ENCODE measurements at regions not wholly inside any gene's neighbourhood (a gene's known extent, or its start where the extent isn't known, plus 50 kb on each side); places are given as distances from the start of the nearest gene placed in this dataset.

GRCh38 chr3:61414456-61414855 lies 146.9 kb upstream of the PTPRG start:
- intact Hi-C loops (cut with DNase I; ENCODE audit: low total_unique reads) = no loop called here
- TF ChIP-seq EP300 (IDR thresholded peaks at IDR 0.05) (no peak), CTCF (IDR thresholded peaks at IDR 0.05) (no peak), POLR2AphosphoS5 (IDR thresholded peaks at IDR 0.05) (no peak), POLR2A (IDR thresholded peaks at IDR 0.05) (no peak)
- Histone ChIP-seq H3K27ac (no peak overlapping the region), H3K4me3 (no peak overlapping the region), H3K4me1 (no peaks in the 10 kb centered on the region), H3K9me3 (no peaks in the 10 kb centered on the region), H3K36me3 (no peaks in the 10 kb centered on the region), H3K27me3 (no peaks in the 10 kb centered on the region)
- 75 to 84% (median 82%) methylated on average over 4 of the region's 4 CpGs for WGBS, 5 donors
- no peak for DNase-seq

- intact Hi-C loops (cut with DNase I; ENCODE audit: low total_unique reads) = no loop called here
- Histone ChIP-seq H3K4me1 (no peaks in the 10 kb centered on the region), H3K27me3 (no peaks in the 10 kb centered on the region), H3K4me3 (no peak overlapping the region), H3K36me3 (no peaks in the 10 kb centered on the region), H3K9me3 (no peaks in the 10 kb centered on the region), H3K27ac (no peak overlapping the region)
- no peak for DNase-seq
- 57 to 89% (median 69%) methylated on average over 2 of the region's 2 CpGs for WGBS, 5 donors
- TF ChIP-seq POLR2AphosphoS5 (IDR thresholded peaks at IDR 0.05) (no peak), EP300 (IDR thresholded peaks at IDR 0.05) (no peak), CTCF (IDR thresholded peaks at IDR 0.05) (no peak), POLR2A (IDR thresholded peaks at IDR 0.05) (no peak)
Observed at GRCh38 chr3:61415201-61415600, 146.2 kb upstream of the PTPRG start.

- intact Hi-C loops (cut with DNase I; ENCODE audit: low total_unique reads) = no loop called here
- Histone ChIP-seq H3K36me3 (no peaks in the 10 kb centered on the region), H3K27me3 (no peaks in the 10 kb centered on the region), H3K9me3 (no peaks in the 10 kb centered on the region), H3K4me3 (no peak overlapping the region), H3K4me1 (no peaks in the 10 kb centered on the region), H3K27ac (no peak overlapping the region)
- WGBS, 5 donors = 88 to 95% (median 90%) methylated on average over 1 of the region's 1 CpG
- DNase-seq = no peak
- TF ChIP-seq CTCF (IDR thresholded peaks at IDR 0.05) (no peak), POLR2AphosphoS5 (IDR thresholded peaks at IDR 0.05) (no peak), EP300 (IDR thresholded peaks at IDR 0.05) (no peak), POLR2A (IDR thresholded peaks at IDR 0.05) (no peak)
Observed at GRCh38 chr3:61416618-61417017, 144.8 kb upstream of the PTPRG start.

GRCh38 chr3:61417352-61417751 lies 144.0 kb upstream of the PTPRG start:
- 73 to 91% (median 84%) methylated on average over 2 of the region's 2 CpGs for WGBS, 5 donors
- Histone ChIP-seq H3K27ac (no peak overlapping the region), H3K4me1 (no peaks in the 10 kb centered on the region), H3K4me3 (no peak overlapping the region), H3K36me3 (no peaks in the 10 kb centered on the region), H3K9me3 (no peaks in the 10 kb centered on the region), H3K27me3 (no peaks in the 10 kb centered on the region)
- no peak for TF ChIP-seq POLR2AphosphoS5 (IDR thresholded peaks at IDR 0.05)
- TF ChIP-seq CTCF (IDR thresholded peaks at IDR 0.05) = no peak
- TF ChIP-seq POLR2A (IDR thresholded peaks at IDR 0.05) = no peak
- no peak for TF ChIP-seq EP300 (IDR thresholded peaks at IDR 0.05)
- DNase-seq = peak in 1 of 2 donors; percentile 6
- intact Hi-C loops (cut with DNase I; ENCODE audit: low total_unique reads) = no loop called here

All from stomach (tissue), 8 donors.